ENCODE measurements at regions not wholly inside any gene's neighbourhood (a gene's known extent, or its start where the extent isn't known, plus 50 kb on each side); places are given as distances from the start of the nearest gene placed in this dataset.

DNA sequence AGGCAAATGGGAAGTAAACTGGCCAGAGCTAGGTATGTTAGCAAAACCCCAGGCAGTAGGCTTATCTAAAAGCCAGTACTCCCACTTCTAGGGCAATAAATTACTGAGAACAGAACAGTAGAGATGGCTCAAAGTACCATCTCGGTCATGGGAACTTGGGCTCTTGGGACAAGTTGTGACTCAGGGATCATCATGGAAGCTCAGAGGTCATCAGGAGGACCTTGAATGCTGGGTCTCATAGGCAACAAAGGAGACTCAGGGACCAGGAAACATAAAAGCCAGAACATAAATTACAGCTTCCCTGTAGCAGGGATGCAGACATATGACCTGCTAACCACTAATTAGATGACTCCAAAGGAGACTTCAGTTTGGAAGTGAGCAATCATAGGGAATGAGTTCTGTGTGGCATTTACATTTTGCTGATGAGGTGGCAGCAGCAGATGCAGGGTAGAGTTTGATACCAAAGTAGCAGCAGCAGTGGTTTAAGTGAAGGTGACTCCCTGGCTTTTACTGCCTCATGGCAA is 97.6 kb upstream of the SCAF11 start:
- no peaks in the 10 kb centered on the region for H3K36me3 ChIP-seq (ENCODE audit: control insufficient read depth in 2 of 2, insufficient read depth in 2 of 2, low read length in 1 of 2)
- no peaks in the 10 kb centered on the region for H3K9me3 ChIP-seq (ENCODE audit: control insufficient read depth in 2 of 2, insufficient read depth in 1 of 2, low read depth in 1 of 2, low read length in 1 of 2)
- WGBS, 2 donors, result 84 to 86% methylated on average over 1 of the region's 1 CpG
- H3K4me3 ChIP-seq (ENCODE audit: low read depth in 1 of 2, low read length in 2 of 2), result no peak overlapping the region
- H3K27ac ChIP-seq (ENCODE audit: low read depth in 2 of 2, low read length in 1 of 2), result no peak overlapping the region
- H3K4me1 ChIP-seq (ENCODE audit: control insufficient read depth in 2 of 2, insufficient read depth in 2 of 2, low read length in 1 of 2), result no peaks in the 10 kb centered on the region
- H3K27me3 ChIP-seq (ENCODE audit: control insufficient read depth in 1 of 2, insufficient read depth in 2 of 2, low read length in 2 of 2), result no peaks in the 10 kb centered on the region

DNA sequence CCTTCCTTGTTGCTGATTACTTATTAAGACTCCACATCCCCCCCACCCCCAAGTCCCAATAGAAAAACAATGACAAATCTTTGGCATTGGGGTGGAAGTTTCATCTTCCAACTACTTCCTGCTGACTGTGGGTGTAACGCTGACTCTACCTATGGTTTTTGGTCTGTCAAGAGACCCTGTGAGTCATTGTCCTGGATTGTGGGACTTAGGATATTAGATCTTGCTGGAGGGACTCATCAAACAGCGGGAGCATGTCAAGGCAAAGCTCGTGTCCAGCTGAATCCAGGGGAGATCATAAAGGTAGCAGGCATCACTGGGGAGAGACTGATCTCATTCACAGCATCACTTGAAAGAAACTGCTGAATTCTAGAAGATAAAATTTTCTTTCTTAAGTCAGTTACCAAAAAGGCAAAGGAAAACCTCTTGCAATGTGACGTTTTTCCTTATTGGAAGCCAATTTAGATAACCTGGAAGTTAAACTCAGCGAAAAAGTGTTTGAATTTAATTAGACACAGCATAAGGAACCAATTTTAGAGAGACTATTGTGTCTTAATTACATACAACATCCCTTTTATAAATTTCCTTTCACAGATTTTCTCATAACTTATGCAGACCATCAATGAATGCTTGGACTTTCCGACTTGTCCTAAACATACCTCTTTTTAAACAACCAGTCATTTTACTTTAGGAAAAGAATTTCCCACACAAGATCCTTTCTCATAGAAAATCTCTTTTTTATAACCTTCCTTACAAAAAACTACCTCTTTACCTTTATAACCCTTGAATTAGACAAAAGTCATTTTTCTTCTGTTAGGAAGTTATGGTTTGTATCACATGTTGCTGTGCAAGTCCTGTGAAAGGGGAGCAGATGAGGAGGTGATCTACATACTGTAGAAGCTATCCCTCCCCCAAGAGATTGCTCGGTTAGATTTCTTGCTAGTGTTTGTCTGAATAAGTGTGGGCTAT is 94.6 kb upstream of the SCAF11 start:
- Histone ChIP-seq H3K27ac (ENCODE audit: low read depth in 2 of 2, low read length in 1 of 2) (no peak overlapping the region), H3K9me3 (ENCODE audit: control insufficient read depth in 2 of 2, insufficient read depth in 1 of 2, low read depth in 1 of 2, low read length in 1 of 2) (no peaks in the 10 kb centered on the region), H3K4me3 (ENCODE audit: low read depth in 1 of 2, low read length in 2 of 2) (no peak overlapping the region), H3K4me1 (ENCODE audit: control insufficient read depth in 2 of 2, insufficient read depth in 2 of 2, low read length in 1 of 2) (no peaks in the 10 kb centered on the region), H3K27me3 (ENCODE audit: control insufficient read depth in 1 of 2, insufficient read depth in 2 of 2, low read length in 2 of 2) (no peaks in the 10 kb centered on the region), H3K36me3 (ENCODE audit: control insufficient read depth in 2 of 2, insufficient read depth in 2 of 2, low read length in 1 of 2) (no peaks in the 10 kb centered on the region)
- 76 to 77% methylated on average over 7 of the region's 7 CpGs for WGBS, 2 donors

DNA sequence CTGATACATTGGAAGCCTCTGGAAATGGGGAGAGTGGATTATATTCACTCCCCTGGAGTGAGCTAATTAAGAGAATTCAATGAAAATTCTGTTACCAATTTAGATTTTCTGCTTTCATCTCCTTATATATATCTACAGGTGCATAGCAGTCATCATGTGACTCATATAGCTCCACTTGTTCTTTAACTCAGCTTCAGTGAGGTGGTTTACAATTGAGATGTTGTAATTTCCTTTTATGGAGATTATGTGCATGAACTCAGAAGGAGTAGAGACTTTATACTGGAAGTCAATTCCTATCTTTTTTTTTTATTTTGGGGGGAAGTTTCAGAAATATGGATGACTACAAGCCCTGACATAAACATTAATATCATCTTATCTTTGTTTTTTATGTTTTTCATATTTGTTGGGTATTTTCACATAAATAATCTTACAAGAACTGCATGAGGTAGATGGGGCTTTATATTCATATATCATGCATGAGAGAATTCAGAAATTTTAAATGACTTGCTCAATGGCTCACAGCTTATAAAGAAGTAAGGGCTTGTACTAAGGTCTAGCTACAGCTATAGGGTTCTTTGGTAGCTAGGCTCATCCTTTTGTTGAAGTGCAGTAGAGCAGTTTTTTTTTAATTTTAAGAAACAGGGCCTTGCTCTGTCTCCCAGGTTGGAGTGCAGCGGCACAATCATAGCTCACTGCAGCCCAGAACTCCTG is 92.3 kb upstream of the SCAF11 start:
- no peaks in the 10 kb centered on the region for H3K4me1 ChIP-seq (ENCODE audit: control insufficient read depth in 2 of 2, insufficient read depth in 2 of 2, low read length in 1 of 2)
- no peak overlapping the region for H3K27ac ChIP-seq (ENCODE audit: low read depth in 2 of 2, low read length in 1 of 2)
- H3K4me3 ChIP-seq (ENCODE audit: low read depth in 1 of 2, low read length in 2 of 2), result no peak overlapping the region
- H3K9me3 ChIP-seq (ENCODE audit: control insufficient read depth in 2 of 2, insufficient read depth in 1 of 2, low read depth in 1 of 2, low read length in 1 of 2), result peaks cover 3% of the 10 kb centered on the region in 2 donors
- WGBS, 2 donors, result 98 to 100% methylated on average over 1 of the region's 1 CpG
- no peaks in the 10 kb centered on the region for H3K27me3 ChIP-seq (ENCODE audit: control insufficient read depth in 1 of 2, insufficient read depth in 2 of 2, low read length in 2 of 2)
- no peaks in the 10 kb centered on the region for H3K36me3 ChIP-seq (ENCODE audit: control insufficient read depth in 2 of 2, insufficient read depth in 2 of 2, low read length in 1 of 2)

GRCh38 chr12:46073321-46073720 is 82.9 kb upstream of the SCAF11 start:
- peaks cover 0 to 5% of the 10 kb centered on the region in 2 donors for H3K4me1 ChIP-seq (ENCODE audit: control insufficient read depth in 2 of 2, insufficient read depth in 2 of 2, low read length in 1 of 2)
- H3K27ac ChIP-seq (ENCODE audit: low read depth in 2 of 2, low read length in 1 of 2), result no peak overlapping the region
- H3K9me3 ChIP-seq (ENCODE audit: control insufficient read depth in 2 of 2, insufficient read depth in 1 of 2, low read depth in 1 of 2, low read length in 1 of 2), result peaks cover 3% of the 10 kb centered on the region in 2 donors
- H3K36me3 ChIP-seq (ENCODE audit: control insufficient read depth in 2 of 2, insufficient read depth in 2 of 2, low read length in 1 of 2), result no peaks in the 10 kb centered on the region
- H3K4me3 ChIP-seq (ENCODE audit: low read depth in 1 of 2, low read length in 2 of 2), result no peak overlapping the region
- WGBS, 2 donors, result 86 to 87% methylated on average over 4 of the region's 4 CpGs
- no peaks in the 10 kb centered on the region for H3K27me3 ChIP-seq (ENCODE audit: control insufficient read depth in 1 of 2, insufficient read depth in 2 of 2, low read length in 2 of 2)

- Histone ChIP-seq H3K27me3 (ENCODE audit: control insufficient read depth in 1 of 2, insufficient read depth in 2 of 2, low read length in 2 of 2) (no peaks in the 10 kb centered on the region), H3K4me3 (ENCODE audit: low read depth in 1 of 2, low read length in 2 of 2) (no peak overlapping the region), H3K36me3 (ENCODE audit: control insufficient read depth in 2 of 2, insufficient read depth in 2 of 2, low read length in 1 of 2) (no peaks in the 10 kb centered on the region), H3K27ac (ENCODE audit: low read depth in 2 of 2, low read length in 1 of 2) (no peak overlapping the region), H3K9me3 (ENCODE audit: control insufficient read depth in 2 of 2, insufficient read depth in 1 of 2, low read depth in 1 of 2, low read length in 1 of 2) (no peaks in the 10 kb centered on the region), H3K4me1 (ENCODE audit: control insufficient read depth in 2 of 2, insufficient read depth in 2 of 2, low read length in 1 of 2) (peaks cover 0 to 5% of the 10 kb centered on the region in 2 donors)
- 39 to 40% methylated on average over 8 of the region's 8 CpGs for WGBS, 2 donors
Observed at GRCh38 chr12:46071769-46072624, 81.6 kb upstream of the SCAF11 start.

GRCh38 chr12:46071335-46071734 is 81.0 kb upstream of the SCAF11 start:
- WGBS, 2 donors, result 74 to 79% methylated on average over 5 of the region's 5 CpGs
- Histone ChIP-seq H3K27me3 (ENCODE audit: control insufficient read depth in 1 of 2, insufficient read depth in 2 of 2, low read length in 2 of 2) (no peaks in the 10 kb centered on the region), H3K4me3 (ENCODE audit: low read depth in 1 of 2, low read length in 2 of 2) (no peak overlapping the region), H3K36me3 (ENCODE audit: control insufficient read depth in 2 of 2, insufficient read depth in 2 of 2, low read length in 1 of 2) (no peaks in the 10 kb centered on the region), H3K9me3 (ENCODE audit: control insufficient read depth in 2 of 2, insufficient read depth in 1 of 2, low read depth in 1 of 2, low read length in 1 of 2) (no peaks in the 10 kb centered on the region), H3K4me1 (ENCODE audit: control insufficient read depth in 2 of 2, insufficient read depth in 2 of 2, low read length in 1 of 2) (peaks cover 0 to 5% of the 10 kb centered on the region in 2 donors), H3K27ac (ENCODE audit: low read depth in 2 of 2, low read length in 1 of 2) (no peak overlapping the region)

GRCh38 chr12:46067094-46067493 is 76.7 kb upstream of the SCAF11 start:
- Histone ChIP-seq H3K9me3 (ENCODE audit: control insufficient read depth in 2 of 2, insufficient read depth in 1 of 2, low read depth in 1 of 2, low read length in 1 of 2) (no peaks in the 10 kb centered on the region), H3K27ac (ENCODE audit: low read depth in 2 of 2, low read length in 1 of 2) (no peak overlapping the region), H3K4me3 (ENCODE audit: low read depth in 1 of 2, low read length in 2 of 2) (no peak overlapping the region), H3K36me3 (ENCODE audit: control insufficient read depth in 2 of 2, insufficient read depth in 2 of 2, low read length in 1 of 2) (no peaks in the 10 kb centered on the region), H3K27me3 (ENCODE audit: control insufficient read depth in 1 of 2, insufficient read depth in 2 of 2, low read length in 2 of 2) (no peaks in the 10 kb centered on the region), H3K4me1 (ENCODE audit: control insufficient read depth in 2 of 2, insufficient read depth in 2 of 2, low read length in 1 of 2) (peaks cover 0 to 5% of the 10 kb centered on the region in 2 donors)
- WGBS, 2 donors, result 83 to 84% methylated on average over 9 of the region's 9 CpGs

DNA sequence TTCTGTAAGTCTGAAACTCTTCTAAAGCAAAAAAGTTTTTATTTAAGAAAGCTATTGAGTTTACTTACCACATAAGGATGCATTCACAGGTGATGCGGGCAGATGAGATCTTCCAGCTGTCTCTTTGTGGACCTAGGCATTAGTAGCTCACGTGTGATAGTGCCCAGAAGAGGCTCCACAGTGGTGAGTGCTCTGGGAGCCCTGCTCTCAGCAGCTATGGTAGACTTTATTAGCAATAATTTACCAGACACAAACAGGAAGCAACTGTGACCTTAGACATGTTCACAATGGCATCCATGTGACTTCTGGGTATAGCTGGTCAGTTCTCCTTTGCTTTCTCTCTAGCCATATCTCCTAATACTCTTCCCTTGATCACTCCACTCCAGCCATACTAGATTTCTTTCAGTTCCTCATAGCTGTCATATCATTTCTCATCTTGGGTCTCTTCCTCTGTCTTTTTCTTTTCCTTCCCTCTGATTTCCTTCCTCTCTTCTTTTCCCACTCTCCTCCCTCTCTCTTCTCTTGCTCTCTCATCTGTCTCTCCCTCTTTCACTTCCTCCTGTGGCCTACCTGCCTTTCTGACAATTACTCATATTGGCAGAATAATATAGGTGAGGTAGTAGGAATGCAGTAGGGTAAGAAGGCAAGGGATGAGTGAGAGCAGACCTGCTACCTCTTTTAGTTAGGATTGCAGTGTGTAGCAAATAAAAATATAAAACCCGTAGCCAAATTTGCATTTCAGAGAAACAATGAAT is 75.2 kb upstream of the SCAF11 start:
- H3K4me1 ChIP-seq (ENCODE audit: control insufficient read depth in 2 of 2, insufficient read depth in 2 of 2, low read length in 1 of 2), result no peaks in the 10 kb centered on the region
- no peaks in the 10 kb centered on the region for H3K27me3 ChIP-seq (ENCODE audit: control insufficient read depth in 1 of 2, insufficient read depth in 2 of 2, low read length in 2 of 2)
- no peaks in the 10 kb centered on the region for H3K36me3 ChIP-seq (ENCODE audit: control insufficient read depth in 2 of 2, insufficient read depth in 2 of 2, low read length in 1 of 2)
- no peak overlapping the region for H3K27ac ChIP-seq (ENCODE audit: low read depth in 2 of 2, low read length in 1 of 2)
- 78 to 82% methylated on average over 3 of the region's 3 CpGs for WGBS, 2 donors
- no peak overlapping the region for H3K4me3 ChIP-seq (ENCODE audit: low read depth in 1 of 2, low read length in 2 of 2)
- no peaks in the 10 kb centered on the region for H3K9me3 ChIP-seq (ENCODE audit: control insufficient read depth in 2 of 2, insufficient read depth in 1 of 2, low read depth in 1 of 2, low read length in 1 of 2)
